8988T (cell line): ENCODE measurements at regions not wholly inside any gene's neighbourhood (a gene's known extent, or its start where the extent isn't known, plus 50 kb on each side); places are given as distances from the start of the nearest gene placed in this dataset.

Experiments used
- DNase-seq: peaks from one replicate; pipeline ENCODE4 v3.0.0; 2011

DNA sequence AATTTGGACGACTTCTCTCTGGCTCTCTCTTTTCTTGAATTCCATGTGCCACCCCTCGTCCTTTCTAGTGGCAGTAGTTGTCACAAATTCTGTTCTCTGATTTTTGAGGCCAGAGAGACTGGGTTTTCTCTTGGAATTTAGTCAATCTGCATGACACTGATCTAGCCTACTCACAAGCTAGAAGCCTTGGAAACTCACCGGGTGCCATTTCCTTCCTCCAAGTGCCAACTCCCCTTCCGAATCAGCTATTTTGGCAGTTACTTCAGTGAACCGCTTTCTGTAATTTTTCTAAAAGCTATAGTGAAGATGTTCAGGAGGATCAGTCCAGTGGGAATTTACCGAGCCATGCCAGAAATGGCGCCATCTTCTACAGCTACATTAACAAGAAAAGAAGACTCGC is 228.9 kb downstream of the PMP22 start:
- DNase-seq: no peak

DNA sequence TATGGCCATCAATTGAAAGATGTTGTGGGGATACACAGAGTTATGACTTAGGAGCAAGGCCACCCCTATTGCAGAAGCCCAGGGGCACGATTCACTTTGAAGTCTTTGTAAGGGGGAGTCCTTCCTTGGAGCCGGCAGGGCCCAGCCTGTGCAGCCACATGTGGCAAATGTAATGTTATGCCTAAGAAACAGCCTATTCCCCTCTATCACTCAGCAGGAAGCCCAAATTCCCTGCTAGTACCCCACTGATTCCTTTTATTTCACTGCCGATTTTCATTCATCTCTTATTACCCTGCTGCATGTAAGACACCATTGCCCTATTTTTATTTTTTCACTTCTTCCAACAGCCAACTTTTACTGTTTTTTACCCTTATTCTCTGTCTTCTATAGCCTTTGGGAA is 233.2 kb downstream of the PMP22 start:
- DNase-seq: no peak

GRCh38 chr17:15029469-15029868 is 235.7 kb downstream of the PMP22 start:
- no peak for DNase-seq

GRCh38 chr17:15027853-15028252 is 237.3 kb downstream of the PMP22 start:
- DNase-seq: no peak

- DNase-seq: no peak
Observed at GRCh38 chr17:15026088-15026487, 239.0 kb downstream of the PMP22 start.

DNA sequence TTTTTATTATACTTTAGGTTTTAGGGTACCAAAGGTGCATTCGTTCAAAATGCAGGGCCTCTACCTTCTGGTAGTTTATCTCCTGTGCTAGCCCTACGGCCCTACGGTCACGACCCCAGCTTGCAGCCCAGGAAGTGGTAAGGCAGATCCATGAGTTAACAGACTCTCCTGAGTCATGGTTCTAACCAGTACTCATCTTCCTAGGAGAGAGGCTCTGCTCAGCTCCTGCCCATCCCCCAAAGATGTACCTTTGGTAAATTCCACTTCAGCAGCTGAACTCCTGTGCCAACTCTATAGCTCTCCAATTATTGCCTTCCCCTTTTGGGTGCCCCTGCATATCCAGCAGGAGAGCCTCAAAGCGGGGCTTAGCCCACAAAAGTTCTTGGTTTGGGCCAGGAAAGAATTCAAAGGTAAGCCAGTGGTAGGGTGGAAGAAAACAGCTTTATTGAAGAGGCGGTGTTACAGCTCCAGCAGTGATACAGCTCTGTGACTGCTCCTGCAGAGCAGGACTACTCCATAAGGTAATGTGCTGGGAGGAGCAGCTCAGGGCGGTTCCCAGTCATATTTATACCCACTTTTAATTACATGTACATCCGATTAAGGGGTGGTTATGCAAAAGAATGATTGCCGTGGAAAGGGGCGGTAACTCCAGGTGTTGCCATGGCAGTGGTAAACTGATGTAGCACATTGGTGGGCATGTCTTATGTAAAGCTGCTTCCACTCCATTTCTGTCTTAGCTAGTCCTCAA is 241.4 kb downstream of the PMP22 start:
- no peak for DNase-seq

- DNase-seq: no peak
Observed at GRCh38 chr17:15019158-15019557, 246.0 kb downstream of the PMP22 start.

DNA sequence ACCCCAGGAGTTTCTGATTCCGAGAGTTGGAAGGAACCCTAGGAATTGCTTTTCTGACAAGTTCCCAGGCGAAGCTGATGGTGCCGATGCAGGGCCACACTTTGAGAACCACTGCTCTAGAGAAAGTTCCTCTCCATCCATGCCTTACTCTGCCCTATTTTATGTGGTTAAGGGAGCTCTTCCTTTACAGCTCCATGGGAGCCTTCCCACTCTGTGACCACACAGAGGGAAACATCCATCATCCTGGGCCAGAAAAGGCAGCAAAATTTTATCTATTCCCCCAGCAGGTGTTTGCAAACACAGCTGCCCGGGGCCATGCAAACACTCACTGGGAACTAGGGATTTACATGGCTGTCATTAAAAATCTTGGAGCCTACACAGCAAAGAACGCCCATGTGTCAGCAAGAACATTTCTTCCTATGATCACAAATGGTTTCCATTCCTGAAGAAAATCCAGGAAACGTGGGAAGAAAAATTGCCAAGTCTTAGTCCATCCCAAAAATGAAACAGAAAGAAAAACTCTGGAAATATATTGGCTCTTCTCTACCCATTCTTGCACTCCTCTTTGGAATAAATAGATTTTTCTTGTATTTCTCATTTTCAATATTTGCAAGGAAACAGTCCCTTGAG is 252.7 kb downstream of the PMP22 start:
- DNase-seq: no peak

- no peak for DNase-seq
Observed at GRCh38 chr17:15009087-15009486, 256.0 kb downstream of the PMP22 start.

DNA sequence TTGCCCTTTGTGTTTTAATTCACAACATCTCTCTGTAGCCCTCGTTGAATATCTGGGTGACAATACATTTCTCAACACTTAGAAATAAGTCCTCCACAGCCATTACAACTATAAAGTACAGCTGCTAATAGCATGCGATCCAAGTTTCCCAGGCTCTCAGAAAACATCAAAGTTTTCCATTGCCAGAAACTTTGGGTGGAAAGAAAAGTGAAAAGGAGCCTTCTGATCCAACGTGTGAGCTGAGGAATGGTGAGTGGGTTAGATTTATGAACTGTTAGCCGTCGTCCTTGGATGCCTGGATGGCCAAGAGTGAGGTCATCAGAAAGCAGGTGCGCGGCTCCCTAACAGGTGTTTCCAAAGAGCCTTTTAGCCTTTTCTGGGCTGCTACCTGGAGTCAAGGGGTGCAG is 258.0 kb downstream of the PMP22 start:
- no peak for DNase-seq

GRCh38 chr17:15006421-15007128 is 258.6 kb downstream of the PMP22 start:
- no peak for DNase-seq

- DNase-seq: no peak
Observed at GRCh38 chr17:15000661-15001060, 264.5 kb downstream of the PMP22 start.

DNA sequence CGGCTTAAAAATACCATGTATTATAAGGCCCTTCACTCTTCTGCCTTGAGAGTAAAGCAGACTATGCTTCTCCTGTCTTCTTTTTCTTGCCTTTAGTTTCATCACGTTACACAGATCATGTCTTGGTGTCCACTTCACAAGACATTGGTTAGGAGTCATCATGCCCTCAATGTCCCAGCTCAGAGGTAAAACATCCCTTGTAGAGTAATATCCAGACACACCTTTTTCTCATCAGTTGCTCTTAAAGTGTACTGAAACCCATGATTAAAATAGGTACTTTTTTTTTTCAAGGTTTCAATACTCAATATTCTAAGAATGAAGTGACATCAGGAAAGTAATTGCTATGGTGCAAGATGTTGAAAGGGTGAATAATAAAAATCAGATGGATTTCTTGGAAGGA is 267.8 kb downstream of the PMP22 start:
- DNase-seq: no peak

DNA sequence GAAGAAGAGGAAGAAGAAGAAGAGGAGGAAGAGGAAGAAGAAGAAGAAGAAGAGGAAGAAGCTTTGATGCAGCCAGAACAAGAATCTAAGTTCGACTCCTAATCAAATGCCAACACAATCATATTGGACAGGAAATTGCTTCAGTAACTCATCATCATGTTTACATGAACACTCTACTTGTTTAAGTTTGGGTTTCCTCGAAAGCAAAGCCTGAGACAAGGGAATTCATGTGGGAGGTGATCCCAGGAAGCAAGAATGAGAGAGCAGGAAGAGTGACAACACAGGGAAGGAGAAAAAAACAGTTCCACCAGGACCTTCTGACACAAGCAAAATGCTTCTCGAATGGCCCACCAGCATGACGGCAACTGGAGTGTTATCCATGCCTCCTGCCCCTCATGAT is 279.0 kb downstream of the PMP22 start:
- DNase-seq: no peak

GRCh38 chr17:14972844-14973243 is 292.3 kb downstream of the PMP22 start:
- DNase-seq: no peak

DNA sequence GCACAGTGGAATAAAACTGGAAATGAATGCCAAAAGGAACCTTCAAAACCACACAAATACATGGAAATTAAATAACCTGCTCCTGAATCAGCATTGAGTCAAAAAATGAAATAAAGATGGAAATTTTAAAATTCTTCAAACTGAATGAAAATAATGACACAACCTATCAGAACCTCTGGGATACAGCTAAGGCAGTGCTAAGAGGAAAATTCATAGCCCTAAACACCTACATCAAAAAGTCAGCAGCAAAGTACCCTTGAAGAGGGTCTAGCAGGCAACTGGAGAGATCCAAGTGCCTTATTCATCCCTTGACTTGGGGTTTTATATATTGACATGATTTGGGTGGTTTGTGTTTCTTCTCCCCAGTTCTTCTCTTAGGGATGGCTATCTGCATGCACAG is 294.1 kb downstream of the PMP22 start:
- no peak for DNase-seq

GRCh38 chr17:14959106-14959648 is 305.9 kb downstream of the PMP22 start:
- DNase-seq: no peak

GRCh38 chr17:14953405-14953804 is 311.7 kb downstream of the PMP22 start:
- DNase-seq: no peak

DNA sequence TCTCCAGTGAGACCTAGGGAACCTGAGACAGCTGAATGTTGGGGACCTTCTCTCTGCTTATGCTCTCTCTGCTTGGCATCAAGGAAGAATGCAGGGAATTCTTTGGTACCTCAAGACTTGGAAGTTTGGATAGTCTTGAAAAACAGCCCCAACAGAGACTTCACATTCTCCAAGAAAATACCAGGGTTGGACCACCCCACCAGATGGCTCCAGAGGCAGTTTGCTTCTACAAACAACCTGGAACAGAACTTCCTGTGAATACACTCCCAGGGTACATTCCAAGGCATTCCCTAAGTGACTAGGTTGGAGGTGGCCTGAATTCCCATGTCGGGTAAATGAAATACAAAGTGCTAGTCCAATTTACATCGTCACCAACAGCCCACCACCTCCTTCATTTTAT is 314.4 kb downstream of the PMP22 start:
- no peak for DNase-seq

DNA sequence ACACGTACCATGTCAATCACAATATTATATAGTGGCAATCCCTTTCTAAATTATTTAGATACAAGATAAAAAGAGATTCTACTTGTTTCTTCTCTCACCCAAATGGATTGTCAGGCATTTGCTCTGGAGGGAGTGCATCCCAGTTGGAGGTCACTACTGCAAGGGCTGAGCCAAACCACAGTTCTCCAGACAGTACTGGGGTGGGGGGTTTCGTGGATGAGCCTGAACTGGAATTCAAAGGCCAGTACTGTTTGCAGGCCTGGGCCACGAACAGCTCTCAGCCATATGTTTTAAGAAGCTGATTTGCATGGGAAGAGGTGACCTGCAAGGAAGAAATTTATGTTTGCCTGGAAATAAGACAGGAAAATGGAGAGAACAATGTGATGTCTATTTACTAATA is 314.9 kb downstream of the PMP22 start:
- DNase-seq: no peak

DNA sequence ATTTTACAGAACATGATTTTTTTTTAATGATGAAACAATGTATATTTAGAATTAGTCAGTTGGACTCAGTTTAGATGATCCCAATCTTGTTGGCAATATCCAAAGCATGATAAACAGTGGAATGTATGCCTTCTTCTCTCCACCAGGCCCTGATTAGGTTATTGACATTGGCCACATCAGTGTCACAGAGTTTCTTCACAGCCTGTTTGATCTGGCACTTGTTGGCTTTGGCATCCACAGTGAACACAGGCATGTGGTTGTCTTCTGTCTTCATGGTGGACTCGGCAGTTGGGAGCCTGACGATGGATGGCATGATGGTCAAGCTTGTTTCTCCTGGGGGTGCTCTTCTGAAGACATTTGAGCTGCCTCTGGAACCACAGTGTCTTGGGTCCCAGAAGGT is 317.5 kb downstream of the PMP22 start:
- DNase-seq: no peak

- no peak for DNase-seq
Observed at GRCh38 chr17:14946481-14946880, 318.6 kb downstream of the PMP22 start.

DNA sequence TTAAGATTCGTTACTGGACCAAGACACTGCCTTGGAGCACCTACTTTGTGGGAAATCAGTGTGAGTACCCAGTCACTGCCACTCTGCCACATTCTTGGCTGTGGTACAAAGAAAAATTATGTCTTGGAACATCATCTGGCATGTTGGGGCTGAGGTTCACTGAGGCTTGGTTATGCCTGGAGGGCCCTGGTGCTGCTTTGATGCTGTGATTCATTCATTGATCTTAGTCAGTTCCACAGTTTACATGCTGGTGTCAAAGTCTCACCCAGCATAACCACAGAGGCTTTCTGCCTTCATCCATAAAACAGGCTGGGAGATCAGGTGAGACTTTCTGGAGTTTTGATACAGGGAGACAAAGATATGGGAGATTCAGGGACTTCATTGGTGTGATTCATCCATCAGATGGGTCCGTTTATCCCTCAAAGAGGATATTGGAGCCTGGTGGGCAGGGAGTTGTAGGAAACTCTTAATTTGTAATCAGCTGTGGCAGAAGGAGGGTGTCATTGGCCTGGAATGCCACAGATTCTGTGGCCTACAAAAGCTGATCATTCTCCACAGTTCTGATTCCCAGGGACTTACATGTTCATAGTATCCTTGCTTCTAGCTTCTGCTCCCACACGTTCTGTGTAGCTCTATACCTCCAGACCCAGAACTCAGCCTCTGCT is 322.5 kb downstream of the PMP22 start:
- DNase-seq: no peak

- no peak for DNase-seq
Observed at GRCh38 chr17:14940938-14941265, 324.2 kb downstream of the PMP22 start.
